Midbrain (tissue), 1 donor: ENCODE measurements at regions not wholly inside any gene's neighbourhood (a gene's known extent, or its start where the extent isn't known, plus 50 kb on each side); places are given as distances from the start of the nearest gene placed in this dataset.
"Not testable (repeated sequence)": the region's sequence is repeated elsewhere in the genome, so short reads cannot be mapped to it uniquely, and the experiment has no call there.

Source experiments
- DNase-seq: peaks from one replicate; lab custom pipeline; 2025; lab: John Stamatoyannopoulos, UW

DNA sequence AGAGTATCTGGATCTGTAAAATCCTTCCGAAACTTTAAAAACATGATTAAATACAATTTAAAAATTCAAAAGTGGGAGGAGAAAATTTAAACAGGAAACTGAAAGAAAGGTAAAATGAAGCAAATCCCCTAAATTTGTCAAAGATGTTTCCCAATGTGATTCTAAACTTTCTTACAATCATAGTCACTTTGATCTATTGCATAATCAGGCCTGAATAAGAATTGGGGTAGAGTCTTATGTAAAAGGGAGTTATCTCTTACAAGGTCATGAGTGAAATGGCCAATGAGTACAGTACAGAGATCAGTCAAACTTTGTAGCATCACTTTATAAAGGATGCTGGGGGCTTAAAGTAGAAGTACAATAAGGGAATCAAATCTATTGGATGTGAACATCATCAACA is 1657.7 kb upstream of the CELF4 start:
- DNase-seq, result no peak

DNA sequence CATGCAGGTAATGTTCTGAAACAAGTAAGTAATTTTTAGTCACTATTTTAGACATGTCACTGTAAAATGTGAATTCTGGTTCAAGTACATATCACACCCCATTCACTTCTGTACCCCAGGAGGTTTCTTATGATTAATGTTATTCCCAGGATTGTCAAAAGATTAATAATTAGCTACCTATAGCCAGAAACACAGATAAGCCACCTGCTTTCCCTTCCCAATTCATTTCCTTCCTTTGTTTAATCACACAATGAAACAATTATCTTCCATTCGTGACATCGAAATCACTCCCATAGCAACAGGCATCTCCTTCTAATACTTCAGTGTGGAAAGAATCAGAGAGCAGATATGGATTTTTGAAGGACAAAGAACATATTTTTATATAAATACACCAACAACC is 1650.3 kb upstream of the CELF4 start:
- no peak for DNase-seq

- no peak for DNase-seq
Measured at GRCh38 chr18:39211461-39211860, 1645.9 kb upstream of the CELF4 start.

DNA sequence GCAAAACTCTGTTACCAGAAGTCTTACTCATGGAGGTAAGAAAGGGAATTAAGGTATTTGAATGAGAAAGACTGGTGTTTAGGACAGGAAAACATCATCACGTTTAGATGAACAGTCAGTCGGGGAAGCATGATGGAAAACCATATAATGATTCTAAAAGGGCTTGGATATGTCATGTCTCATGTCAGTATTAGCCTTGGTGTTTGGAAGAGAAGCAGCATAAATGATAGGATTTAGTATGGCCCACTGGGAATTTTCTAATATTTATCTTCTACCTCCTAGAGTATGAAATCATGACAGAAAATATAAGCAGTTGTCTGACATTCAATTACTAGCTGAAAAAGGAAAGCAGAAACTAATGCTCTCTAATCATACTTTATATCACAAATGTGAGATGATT is 1643.6 kb upstream of the CELF4 start:
- no peak for DNase-seq

DNA sequence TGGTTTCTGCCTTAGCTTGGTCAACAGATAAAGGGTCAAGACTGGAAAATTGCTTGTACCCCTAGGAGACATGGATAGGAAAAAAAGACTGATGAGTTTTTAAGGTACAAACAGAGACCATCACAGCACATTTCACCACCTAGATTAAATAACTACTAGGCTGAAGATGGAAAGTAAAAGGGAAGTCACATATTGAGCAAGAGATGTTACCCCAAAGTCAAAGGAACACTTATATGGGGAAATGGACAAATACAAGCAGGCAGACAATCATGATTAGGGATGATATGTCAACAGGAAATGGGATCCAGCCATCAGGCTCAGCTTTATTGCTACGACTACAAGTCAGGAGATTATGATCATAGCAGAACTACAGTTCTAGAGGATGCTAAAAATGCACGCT is 1643.1 kb upstream of the CELF4 start:
- DNase-seq, result no peak

DNA sequence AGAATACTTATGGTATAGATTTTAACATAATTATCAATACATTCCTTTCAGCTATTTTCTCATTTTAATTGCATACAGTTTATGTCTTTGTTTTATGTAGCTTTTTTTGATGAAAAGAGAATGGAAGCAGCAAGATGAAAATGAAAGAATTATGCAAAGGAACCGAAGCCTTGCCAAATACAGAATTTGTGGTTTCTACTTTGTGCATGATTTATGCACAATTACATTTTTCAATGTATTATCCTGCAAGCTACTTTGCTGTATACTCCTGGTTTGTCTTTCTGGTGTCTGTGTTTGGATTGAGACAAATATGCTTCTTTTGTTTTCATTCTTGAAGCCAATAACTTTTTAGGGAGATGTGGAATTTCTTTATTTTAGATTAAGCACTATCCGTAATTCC is 1642.6 kb upstream of the CELF4 start:
- DNase-seq, result no peak

DNA sequence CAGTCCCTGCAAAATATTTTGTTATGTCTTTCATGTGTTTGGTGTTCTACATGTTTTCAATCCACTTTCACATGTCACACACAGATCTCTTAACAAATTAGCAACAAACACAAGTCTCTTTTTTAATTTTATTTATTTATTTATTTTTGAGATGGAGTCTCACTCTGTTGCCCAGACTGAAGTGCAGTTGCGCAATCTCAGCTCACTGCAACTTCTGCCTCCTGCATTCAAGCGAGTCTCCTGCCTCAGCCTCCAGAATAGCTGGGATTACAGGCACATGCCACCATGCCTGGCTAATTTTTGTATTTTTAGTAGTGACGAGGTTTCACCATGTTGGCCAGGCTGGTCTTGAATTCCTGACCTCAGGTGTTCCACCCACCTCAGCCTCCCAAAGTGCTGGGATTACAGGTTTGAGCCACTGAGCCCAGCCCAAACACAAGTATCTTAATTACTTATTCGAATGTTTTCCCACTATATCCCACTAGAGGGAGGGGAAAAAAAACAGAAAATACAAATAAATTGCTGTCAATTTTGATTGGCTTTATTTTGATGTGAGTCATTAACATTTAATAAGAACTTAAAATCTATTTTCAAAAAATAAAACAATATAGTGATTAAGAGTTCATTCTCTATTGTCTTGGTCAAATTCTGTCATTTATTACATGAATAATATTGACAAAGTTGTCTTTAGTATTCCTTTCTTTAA is 1641.0 kb upstream of the CELF4 start:
- not testable (repeated sequence) for DNase-seq

DNA sequence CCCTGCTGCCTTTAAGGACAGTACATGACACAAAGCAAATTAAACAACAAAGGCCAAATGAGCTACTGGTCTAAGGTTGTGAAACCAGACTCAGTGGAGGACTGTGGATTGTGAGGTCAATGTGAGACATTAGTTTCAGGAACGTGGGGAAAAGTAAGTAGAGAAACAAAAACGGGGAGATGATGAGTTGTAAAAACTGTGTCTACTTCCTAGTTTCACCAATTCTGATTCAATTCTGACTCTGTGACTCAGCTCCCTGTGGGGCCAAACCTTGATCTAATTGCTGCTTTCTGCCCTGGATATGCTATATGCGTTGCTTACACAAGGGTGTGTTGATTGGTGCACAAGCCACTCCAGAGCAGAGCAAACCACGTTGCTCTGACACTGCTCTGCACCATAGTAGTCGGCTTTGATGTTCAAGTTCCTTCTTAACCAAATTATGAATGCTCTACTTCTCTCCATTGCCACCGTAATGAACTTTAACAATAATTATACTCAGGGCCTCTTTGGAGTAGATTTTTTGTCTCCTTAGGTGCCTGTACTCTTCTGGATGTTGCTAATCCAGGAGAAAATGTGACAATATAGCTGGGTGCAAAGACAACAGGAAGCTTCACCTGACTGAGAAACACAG is 1640.1 kb upstream of the CELF4 start:
- no peak for DNase-seq

DNA sequence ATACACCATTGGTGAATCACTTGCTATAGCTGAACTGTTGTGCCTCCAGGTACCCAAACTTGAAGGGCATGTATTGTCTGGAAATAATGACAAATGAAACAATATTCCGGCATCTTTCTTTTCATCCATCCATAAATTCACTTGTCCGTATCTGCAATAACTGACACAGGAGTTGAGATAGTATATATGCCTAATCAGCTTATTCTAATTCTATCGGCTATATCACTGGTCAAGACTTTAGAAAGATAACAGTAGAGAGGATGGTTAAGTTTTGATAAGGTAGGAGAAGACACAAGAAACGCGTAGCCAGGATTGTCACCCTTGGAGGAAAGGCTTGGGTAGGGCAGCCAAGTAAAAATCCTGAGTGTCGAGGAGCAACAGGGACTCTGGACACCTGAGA is 1634.6 kb upstream of the CELF4 start:
- DNase-seq, result no peak

DNA sequence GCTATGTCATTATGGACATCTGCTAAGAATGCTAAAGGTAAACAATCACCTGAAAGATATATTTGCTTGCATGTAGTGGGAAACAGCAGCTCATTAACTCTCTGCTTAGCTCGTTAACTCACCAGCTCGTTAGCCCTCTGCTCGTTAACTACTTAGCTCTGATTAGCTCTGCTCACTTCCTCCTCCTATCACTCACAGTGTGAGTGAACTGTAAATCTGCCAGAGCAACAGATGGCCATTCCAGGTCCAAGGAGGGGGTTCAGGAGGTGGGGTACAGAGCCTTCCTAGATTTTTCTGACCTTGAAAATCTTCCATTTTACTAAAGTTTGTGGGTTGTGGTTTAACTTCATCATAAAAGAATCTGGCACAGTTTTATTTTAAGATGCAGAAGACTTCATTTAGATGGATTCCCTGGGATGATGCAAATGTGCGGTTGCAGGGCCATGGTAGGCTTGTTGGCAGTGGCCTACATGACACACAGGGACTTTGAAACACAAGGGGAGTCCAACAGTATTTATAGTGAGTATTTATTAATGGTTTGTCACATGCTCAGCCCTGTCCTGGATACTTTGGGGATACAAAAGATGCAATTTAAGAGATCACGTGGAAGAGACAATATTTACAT is 1633.7 kb upstream of the CELF4 start:
- DNase-seq, result no peak

DNA sequence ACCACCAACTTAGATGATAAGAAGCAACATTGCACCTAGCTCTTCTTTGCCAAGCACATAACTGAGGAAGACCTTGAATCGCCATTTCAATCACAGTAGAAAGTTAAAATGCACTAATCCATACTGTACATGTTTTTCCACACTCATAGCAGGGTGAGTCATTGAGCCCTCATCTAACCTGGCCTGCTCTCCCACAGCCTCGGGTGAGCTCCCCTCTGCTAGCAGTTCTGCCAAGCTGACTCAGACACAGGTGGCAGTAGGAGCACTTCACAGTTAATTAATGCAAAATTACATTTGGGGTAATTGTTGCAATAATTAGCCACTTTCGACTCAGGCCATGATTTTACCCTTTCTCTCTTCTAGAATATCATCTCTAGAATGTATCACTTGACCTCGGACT is 1632.8 kb upstream of the CELF4 start:
- DNase-seq, result no peak

GRCh38 chr18:39191931-39192330 is 1626.3 kb upstream of the CELF4 start:
- no peak for DNase-seq

DNA sequence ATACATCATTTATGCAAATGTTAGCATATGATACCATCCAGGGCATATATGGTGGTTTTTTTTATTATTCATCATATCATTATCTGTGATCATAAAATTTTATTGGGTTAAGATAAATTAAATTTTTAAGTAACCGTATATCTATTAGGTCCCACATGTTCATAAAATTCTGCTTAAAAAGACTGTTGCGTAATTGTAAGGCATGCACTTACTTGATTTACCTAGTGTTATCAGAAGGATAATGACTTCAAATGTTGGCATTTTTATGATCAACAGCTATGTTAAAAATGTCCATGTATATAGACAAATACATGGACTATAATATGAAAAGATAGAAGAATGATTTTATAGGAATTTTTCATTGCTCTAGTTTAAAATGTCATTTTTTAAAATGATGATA is 1625.5 kb upstream of the CELF4 start:
- DNase-seq, result no peak

GRCh38 chr18:39190508-39190907 is 1624.9 kb upstream of the CELF4 start:
- no peak for DNase-seq

GRCh38 chr18:39188278-39188677 is 1622.7 kb upstream of the CELF4 start:
- no peak for DNase-seq

- DNase-seq, result no peak
Measured at GRCh38 chr18:39186008-39186407, 1620.4 kb upstream of the CELF4 start.

- no peak for DNase-seq
Measured at GRCh38 chr18:39184176-39184575, 1618.6 kb upstream of the CELF4 start.

- no peak for DNase-seq
Measured at GRCh38 chr18:39178166-39178565, 1612.6 kb upstream of the CELF4 start.

GRCh38 chr18:39172695-39173421 is 1607.3 kb upstream of the CELF4 start:
- DNase-seq, result no peak

GRCh38 chr18:39168723-39169122 is 1603.1 kb upstream of the CELF4 start:
- no peak for DNase-seq

- DNase-seq, result no peak
Measured at GRCh38 chr18:39167990-39168389, 1602.4 kb upstream of the CELF4 start.

DNA sequence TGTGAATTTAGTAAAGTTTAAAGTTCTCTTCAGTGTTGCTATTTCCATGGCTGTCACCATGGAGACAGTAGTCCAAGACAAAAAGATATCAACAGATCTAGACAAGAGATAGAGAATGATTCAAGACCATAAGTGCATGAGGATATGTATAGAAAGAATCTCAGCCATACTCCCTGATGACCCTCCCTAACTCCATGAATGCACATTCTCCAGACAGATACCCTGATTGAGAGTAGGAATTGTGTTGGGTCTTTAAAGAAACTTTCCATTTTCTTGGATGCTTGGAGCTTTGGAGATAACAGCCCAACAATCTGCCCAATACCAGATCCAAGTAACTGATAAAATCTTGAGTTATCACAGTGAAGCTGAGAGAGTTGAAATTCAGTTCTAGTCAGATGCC is 1601.2 kb upstream of the CELF4 start:
- no peak for DNase-seq
